Muscle of back (tissue), 3 donors: ENCODE measurements at regions not wholly inside any gene's neighbourhood (a gene's known extent, or its start where the extent isn't known, plus 50 kb on each side); places are given as distances from the start of the nearest gene placed in this dataset.
"Not testable (repeated sequence)": the region's sequence is repeated elsewhere in the genome, so short reads cannot be mapped to it uniquely, and the experiment has no call there.

ENCODE experiments used
- DNase-seq, 3 donors: peaks; one replicate each; pipeline versions ENCODE4 v3.0.0 to v3.0.0-alpha.2; 2013

DNA sequence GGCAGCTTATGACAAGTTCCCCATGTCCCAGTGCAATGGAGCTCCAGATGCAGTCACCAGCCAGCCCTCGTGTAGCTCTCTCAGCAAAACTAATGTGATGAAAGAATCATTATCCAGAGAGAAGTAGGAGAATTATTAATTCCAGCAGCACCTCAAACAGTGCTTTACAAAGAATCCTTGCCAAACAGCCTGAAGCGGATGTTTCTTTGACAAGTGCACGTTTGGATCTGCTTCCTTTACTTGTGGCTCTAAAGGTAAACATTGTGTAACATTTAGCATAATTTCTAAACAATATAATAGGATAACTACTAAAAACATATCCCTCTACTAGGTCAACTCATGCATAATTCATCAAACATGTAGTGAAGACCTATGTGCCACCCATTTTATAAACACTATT, 197.0 kb downstream of the FAM181B start:
- no peak for DNase-seq

DNA sequence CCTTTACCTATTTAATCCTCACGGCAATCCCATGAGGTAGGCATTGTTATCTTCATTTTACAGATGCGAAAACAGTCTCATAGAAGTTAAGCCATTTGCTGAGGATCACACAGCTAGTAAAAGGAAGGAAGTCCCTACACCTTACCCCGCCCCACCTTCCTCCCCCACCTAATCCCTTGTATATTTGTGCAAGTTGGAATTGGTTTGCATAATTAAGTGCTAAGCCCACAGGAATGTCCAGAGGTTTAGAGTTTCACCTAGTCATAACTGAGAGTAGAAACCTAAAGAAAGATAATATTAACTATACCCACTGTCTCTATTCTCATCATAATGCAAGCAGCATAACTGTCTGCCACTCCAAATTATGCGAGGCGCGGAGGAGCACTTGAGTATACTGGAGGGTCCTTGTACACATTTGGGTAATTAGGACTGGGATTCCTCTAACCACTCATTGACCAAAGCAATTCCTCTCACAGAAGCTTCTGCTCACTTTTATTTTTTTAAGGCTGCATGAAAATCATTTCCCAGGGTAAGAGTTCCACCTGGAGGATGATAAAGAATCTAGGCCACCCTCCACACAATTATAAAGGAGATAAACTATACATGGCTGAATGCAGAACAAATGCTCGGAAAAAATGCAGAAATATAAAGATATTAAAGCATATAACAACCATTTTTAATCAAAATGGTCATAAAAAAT, 199.9 kb downstream of the FAM181B start:
- no peak for DNase-seq

DNA sequence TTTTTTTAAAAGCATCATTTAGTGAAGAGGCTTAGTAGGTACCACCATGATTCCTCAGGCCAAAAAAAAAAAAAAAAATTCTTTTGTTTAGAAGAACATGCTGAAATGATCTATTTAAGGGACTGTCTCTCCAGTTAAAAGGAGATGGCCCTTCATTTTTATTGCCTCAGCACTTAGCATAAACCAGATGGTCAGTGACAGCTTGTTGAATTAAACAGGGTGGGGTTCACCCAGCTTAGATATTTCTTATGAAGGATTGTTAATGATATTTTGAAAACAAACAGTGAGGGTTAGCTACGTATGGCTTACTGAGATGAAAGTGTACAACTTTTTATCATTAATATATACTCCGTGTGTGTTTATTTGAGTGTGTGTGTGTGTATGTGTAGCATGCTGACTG, 203.7 kb downstream of the FAM181B start:
- no peak for DNase-seq

DNA sequence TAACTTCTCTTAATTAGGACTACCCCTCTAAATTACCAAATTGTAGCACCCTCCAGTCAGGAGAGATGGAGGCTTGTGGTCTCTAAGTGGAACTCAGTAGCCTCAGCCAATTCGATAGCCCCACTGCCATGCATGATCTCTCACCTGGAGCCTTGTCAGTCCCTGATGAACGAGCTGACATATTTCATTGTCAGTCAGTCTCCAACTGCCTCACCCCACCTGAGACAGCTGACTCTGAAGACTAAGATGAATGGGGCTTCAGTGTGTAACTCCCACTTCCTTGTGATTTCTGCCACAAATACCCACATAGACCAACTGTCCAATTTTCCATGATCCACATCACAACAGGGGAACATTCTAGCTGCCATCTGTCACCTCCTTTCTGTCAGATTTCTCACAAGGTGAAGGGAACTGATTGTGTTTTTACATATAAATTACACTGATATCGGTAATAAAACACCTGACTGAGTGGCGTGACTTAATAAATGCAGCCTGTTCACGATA, 206.5 kb downstream of the FAM181B start:
- no peak for DNase-seq

DNA sequence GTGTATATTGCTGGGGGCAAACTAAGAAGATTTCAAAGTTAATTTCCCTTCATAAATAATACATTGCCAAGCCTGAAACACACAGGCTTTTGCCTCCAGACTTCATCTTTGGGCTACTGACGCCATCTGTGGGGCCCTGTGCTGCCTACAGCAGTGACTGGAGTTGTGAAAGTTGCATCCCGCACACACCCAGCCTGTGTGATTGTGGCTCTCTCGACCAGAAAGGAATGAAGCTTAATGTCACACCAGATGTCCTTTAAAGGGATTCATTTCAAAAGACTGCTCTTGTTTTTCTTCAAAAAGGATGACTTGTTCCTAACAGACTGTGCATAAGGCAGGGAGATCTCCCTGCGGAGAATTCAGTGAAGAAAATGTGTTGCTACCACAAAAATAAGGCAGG, 210.5 kb downstream of the FAM181B start:
- DNase-seq, result no peak

DNA sequence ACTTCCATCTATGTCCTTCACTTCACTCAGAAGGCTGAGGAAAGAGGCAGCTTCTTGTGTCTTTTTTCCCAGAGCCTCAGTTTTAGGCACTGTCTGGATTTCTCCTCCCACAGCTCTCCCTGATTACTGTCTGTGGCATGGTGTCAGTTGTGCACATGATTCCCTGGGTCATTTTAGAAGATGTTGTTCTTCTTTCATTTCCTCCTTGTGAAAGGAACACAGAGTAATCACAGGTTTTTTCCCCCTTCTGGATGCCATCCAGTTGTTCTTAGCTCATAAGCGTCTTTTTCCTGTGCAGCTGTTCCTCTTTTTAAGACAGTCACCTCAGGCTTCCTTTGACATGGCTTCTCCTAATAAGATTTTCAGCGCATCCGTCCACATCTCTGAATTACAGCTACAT, 212.2 kb downstream of the FAM181B start:
- peak; percentile 8 to 28 (median 22) for DNase-seq

DNA sequence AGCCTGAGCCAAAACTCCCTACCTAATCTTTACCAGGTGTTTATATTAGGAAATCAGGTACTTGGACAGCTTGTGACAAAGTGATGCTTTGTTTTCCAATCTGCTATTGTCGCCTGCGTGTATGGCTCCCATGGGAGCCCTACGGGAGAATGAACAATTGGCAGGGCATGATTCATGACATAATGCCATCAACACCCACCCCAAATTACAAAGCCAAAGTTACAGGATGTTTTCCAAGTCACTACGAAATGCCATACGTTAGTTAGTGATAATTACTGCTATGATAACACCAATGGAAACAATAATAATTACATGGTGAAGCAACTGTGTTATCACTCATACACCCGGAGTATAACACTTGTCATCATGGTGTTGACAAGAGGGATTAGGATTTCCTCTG, 226.4 kb downstream of the FAM181B start:
- DNase-seq, result no peak

DNA sequence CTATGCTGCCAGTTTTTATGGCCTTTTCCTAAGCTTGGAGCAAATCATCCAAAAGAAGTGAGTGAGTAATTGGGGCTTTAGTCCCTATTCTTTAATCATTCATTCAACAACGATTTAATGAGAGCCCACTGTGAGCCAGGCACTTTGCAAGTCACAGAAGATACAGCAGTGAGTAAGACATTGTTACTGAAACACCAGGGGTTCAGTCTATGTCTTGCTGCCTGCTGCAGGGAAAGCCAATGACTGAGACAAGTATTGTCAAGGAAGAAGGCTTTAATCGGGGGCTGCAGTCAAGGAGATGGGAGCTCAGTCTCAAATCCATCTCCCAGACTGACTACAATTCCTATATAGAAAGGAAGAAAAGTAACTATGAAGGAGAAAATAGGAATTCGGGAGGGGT, 228.3 kb downstream of the FAM181B start:
- no peak for DNase-seq

DNA sequence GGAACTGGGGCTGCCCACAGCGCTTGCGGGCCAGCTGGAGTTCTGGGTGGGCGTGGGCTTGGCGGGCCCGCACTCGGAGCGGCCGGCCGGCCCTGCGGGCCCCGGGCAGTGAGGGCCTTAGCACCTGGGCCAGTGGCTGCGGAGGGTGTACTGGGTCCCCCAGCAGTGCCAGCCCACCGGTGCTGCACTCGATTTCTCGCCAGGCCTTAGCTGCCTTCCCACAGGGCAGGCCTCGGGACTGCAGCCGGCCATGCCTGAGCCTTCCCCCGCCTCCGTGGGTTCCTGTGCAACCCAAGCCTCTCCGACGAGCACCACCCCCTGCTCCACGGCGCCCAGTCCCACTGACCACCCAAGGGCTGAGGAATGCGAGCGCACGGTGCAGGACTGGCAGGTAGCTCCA, 232.5 kb downstream of the FAM181B start:
- DNase-seq, result not testable (repeated sequence)

DNA sequence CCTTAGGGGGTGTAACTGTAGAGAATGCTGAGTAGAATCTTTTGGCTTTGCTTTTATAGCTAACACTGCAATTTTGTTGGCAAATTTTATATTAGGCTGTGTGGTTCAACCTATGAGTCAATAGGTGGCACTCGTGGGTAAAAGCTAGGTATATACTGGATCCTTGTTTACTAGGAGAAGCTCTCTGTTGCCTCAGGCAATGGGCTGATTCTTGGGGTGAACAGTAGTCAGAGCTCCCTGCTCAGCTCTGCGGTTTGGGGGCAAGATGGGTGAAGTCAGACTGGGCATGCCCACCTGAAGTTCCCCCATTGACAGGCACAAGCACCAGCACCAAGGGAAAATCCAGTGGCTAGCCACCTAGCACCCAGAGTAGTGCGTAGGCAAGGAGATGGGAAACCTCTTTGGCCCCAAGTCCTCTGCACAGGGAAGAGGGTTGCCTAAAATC, 238.7 kb downstream of the FAM181B start:
- DNase-seq, result no peak

DNA sequence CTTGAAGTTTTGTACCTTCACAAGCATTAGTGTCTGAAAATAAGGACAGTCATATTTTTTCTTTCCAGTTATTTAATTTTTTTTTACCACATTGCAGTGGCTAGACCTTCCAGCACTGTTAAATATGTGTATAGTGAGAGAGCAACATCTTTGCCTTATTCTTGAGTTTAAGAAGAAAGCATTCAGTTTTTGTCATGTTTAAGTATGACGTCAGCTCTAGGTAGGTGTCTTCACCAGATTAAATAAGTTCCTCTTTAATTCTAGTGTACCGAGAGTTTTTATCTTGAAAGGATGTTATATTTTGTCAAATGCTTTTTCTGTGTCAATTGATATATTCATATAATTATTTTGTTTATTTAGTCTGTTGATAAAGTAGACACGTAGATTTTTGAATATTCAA, 258.8 kb downstream of the FAM181B start:
- no peak for DNase-seq

DNA sequence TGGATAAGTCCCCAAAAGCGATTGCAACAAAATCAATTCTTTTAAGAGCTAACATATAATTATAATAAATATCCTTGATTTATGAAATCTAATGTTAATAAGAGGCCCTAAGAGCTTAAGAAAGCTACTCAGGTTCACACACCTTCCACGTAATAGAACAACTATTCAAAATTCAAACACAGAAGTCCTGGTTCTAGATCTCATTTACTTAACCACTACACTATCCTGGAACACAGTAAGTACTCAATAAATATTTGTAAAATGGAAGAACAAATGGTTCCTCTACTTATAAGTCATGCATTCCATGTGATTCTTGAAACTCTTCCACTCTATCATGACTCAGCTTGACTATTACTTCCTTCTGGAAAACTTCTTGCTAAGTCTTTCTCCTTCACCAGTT, 268.2 kb downstream of the FAM181B start:
- no peak for DNase-seq

DNA sequence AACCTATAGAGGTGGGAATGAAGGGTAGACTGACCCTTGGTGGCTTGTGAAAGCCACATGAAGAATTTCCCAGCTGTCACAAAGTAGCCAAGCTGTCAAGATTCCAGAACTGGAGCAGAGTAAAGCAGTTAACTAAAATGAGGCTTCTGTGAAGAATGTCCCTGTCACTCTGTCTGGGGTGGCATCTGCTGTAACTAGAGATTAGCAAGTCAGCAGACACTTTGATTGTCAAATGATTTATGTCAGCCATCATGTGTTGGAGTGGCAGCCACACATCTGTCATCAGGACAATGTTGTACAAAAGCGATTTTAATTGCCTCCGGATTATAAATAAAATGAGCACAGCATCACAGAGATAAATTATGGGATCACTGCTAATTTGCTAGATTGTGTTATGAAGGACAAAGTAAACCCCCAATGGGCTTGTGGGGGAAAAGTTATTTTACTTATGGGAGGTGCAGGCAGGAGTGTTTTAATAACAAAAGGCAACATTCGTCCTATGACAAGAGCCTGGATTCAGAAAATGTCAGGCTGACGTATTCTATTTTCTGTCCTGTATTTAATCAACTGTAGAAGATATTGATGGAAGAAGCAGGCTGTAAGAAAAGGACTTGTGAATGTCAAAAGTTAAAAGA, 270.9 kb downstream of the FAM181B start:
- DNase-seq, result peak in 1 of 3 donors; percentile 1

DNA sequence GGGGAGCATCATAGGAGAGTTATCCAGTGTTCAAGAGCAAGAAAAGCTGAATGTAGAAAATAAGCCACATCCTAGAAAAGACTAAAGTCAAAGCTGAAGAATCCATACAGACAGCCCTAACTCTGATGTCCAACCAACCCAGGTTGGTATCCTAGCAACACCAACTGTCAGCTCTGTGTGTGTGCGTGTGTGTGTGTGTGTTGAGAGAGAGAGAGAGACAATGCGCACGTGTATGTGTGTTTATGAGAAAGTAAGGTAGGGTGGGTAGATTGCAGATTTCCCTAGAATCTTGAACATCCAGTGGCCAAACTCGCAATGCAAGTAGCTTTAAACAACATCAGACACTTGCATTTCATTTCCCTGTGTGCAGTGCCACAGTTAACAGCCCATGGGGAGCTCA, 274.9 kb downstream of the FAM181B start:
- DNase-seq, result no peak

DNA sequence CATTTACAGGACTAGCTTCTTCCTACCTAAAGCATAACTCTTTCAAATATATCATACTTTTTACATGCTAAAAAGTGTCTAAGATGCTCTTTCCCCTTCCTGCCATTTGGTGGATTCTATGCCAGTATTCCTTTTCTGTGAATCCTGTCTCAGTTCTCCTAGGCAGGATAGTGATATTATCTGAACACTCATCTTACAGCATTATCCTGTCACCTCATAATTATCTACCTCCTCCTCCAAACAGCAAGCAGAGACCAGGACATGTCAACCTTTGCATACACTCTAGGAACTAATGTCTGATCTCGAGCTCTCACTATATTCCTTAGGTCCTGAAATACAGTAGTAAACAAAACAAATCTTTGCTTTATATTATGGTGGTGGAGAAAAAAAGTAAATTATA, 275.5 kb downstream of the FAM181B start:
- DNase-seq, result no peak

DNA sequence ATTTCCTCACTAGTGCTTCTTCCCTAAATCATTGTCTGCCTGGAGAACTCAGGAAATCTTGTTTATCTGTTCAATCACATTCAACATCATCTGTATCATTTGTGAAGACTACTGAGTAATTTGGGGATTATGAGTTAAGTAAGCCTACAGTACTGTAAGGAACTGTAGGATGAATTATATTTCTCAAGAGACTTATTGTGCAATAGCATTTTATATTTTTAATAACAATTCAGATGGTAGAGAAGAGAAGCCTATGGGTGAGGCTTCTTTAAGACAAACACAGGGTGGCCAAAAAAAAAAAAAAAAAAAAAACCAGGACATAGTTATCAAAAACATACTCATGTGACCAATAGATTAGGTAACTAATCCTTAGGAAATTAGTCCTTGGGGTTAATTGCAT, 282.7 kb downstream of the FAM181B start:
- DNase-seq, result no peak

DNA sequence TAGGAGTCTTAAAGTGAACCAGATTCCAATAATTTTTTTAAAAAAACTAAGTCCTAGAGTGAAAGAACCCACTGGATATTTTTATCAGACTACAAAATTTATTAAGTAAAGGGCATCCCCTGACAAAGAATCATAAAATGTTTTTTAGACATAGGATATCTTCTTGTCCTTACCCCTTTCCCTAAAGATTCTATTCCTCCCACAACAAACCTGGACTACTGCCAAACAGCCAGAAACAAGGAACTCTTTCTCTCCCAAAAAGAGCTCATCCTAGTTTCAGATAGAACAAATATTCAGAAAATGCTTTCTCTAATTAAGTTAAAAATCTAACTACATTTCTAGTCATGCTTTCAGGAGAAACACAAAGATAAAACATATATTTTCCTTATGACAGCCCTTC, 327.1 kb downstream of the FAM181B start:
- DNase-seq, result peak in 1 of 3 donors; percentile 2

DNA sequence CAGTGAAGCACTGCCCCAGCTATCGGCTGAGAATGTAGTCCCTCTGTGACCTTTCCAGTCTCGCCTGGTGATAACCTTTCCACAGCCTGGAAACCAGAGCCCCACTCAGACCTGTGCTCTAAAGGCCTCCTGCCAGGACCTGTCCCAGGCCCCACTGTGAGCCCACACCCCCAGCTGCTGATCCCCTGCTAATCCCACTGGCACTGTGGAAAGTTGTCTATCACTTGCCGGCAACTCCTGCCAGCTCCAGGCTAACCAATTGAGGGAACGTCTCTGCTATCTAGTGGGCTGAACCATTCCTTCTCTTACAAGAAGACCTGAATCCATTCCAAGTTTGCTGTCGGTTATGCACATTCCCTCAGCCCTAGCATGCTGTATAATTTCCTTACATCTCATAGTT, 328.2 kb downstream of the FAM181B start:
- peak in 1 of 3 donors; percentile 3 for DNase-seq

DNA sequence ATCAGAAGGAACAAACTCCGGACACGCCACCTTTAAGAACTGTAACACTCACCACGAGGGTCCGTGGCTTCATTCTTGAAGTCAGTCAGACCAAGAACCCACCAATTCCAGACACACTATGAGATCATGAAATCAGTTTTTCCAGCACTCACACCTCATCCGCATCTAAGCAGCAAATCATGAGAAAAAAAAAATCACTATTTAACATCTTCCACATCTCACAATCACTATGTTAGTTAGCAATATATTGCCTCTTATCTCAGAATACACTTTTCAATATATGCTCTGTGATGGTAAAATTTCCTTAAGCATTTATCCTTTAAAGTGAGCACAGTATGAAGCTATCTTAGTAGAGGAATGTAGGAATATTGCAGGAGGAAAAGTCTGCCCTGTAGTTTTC, 328.7 kb downstream of the FAM181B start:
- DNase-seq, result no peak

DNA sequence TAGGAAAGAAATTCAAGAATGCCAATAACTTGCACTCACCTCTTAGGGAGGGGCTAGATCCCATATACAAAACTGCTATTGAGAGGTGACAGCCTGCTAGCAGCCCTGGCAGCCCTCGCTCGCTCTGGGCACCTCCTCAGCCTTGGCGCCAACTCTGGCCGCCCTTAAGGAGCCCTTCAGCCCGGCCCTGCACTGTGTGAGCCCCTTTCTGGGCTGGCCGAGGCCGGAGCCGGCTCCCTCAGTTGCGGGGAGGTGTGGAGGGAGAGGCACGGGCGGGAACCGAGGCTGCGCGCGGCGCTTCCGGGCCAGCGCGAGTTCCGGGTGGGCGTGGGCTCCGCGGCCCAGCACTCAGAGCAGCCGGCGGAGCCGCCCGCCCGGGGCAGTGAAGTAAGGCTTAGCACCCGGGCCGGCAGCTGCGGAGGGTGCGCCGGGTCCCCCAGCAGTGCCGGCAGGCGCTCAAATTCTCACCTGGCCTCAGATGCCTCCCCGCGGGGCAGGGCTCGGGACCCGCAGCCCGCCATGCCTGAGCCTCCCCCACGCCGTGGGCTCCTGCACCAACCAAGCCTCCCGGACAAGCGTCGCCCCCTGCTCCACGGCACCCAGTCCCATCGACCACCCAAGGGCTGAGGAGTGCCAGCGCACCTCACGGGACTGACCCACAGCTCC, 329.9 kb downstream of the FAM181B start:
- no peak for DNase-seq

DNA sequence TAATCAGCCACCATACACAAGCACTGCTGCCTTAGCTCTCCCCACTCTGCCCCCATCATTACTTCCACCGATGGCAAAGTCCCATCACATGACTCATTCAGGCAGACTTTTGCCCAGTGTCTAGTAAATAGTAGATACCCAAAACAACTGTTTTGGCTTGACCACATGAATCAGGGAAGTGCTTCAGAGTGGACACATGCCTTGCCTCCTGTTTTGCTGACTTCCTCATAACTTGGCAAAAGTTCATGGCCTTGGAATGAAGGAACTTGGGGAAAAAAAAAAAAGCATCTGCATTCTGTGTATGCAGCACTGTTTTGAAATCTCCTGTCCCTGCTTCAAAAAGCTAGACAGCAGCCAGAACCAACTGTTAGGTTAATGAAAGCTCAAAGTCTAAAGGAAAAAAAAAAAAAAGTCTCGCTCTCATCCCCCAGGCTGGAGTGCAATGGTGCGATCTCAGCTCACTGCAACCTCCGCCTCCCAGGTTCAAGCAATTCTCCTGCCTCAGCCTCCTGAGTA, 335.3 kb downstream of the FAM181B start:
- DNase-seq, result peak in 1 of 3 donors; percentile 4

DNA sequence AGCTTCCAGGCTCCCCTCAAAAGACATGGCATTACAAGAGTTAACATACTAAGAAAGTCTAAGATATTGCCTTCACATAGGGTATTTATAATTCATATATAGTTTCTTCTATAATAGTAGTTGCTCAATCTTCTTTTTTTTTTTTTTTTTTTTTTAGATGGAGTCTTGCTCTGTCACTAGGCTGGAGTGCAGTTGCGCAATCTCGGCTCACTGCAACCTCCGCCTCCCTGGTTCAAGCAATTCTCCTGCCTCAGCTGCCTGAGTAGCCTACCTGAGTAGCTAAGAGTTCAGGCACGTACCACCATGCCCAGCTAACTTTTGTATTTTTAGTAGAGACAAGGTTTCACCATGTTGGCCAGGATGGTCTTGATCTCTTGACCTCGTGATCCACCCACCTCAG, 337.0 kb downstream of the FAM181B start:
- DNase-seq, result not testable (repeated sequence)

DNA sequence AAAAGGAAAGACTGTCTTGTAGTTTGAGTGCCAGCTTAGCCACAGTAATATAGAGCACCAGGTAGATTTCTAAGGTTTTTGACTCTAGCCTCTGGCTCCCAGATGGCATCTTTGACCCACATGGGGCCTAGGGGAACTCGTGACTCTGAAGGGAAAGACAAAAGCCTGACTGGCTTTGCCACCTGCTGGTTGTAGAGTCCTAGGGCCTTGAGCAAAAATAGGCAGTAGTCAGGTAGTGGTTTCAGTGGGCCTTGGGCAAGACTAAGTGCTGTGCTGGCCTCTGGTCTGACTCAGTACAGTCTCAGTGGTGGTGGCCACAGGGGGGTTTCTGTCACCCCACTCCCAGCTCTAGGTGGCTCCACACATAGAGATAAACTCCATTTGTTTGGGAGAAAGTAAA, 349.4 kb downstream of the FAM181B start:
- no peak for DNase-seq
